DOHH2 (cell line): ENCODE measurements at regions not wholly inside any gene's neighbourhood (a gene's known extent, or its start where the extent isn't known, plus 50 kb on each side); places are given as distances from the start of the nearest gene placed in this dataset.
"Not testable (repeated sequence)": the region's sequence is repeated elsewhere in the genome, so short reads cannot be mapped to it uniquely, and the experiment has no call there.

ENCODE experiments used
- H3F3A ChIP-seq: fragments of 200-600 bp; sonication (generic), shearing (Covaris generic); 2 replicates; pipeline ENCODE4 v1.6.0; 2016; ENCODE audit warnings: antibody characterized with exemption, mild to moderate bottlenecking; ENCODE audit not compliant: control insufficient read depth, insufficient read depth
- H3K27ac ChIP-seq: fragments of 200-600 bp; sonication (generic); 2 replicates; pipeline ENCODE4 v1.5.1; 2014; ENCODE audit warnings: low read depth, mild to moderate bottlenecking, low read length, moderate library complexity
- H3K27me3 ChIP-seq: fragments of 200-600 bp; sonication (generic); 2 replicates; pipeline ENCODE4 v1.6.1; 2014; ENCODE audit warnings: mild to moderate bottlenecking, low read length, mixed read lengths; ENCODE audit not compliant: control insufficient read depth
- H3K36me3 ChIP-seq: fragments of 200-600 bp; sonication (generic); 2 replicates; pipeline ENCODE4 v1.6.1; 2014; ENCODE audit warnings: mild to moderate bottlenecking, low read length, moderate library complexity, mixed read lengths; ENCODE audit not compliant: control insufficient read depth
- H3K4me1 ChIP-seq: fragments of 200-600 bp; sonication (generic); 2 replicates; pipeline ENCODE4 v1.6.1; 2014; ENCODE audit warnings: mild to moderate bottlenecking, low read length, mixed read lengths; ENCODE audit not compliant: control insufficient read depth
- H3K4me2 ChIP-seq: fragments of 200-600 bp; sonication (generic); 2 replicates; pipeline ENCODE4 v1.6.0; 2014; ENCODE audit warnings: mild to moderate bottlenecking, low read length, moderate library complexity
- H3K4me3 ChIP-seq: fragments of 200-600 bp; sonication (generic); 2 replicates; pipeline ENCODE4 v1.5.1; 2014; ENCODE audit warnings: mild to moderate bottlenecking, low read length, mixed read lengths
- H3K79me2 ChIP-seq: fragments of 200-600 bp; sonication (generic); 2 replicates; pipeline ENCODE4 v1.6.1; 2014; ENCODE audit warnings: mild to moderate bottlenecking, low read length, mixed read lengths; ENCODE audit not compliant: control insufficient read depth
- H3K9me2 ChIP-seq: fragments of 200-600 bp; sonication (generic); replicated peaks from 2 replicates; pipeline ENCODE4 v1.6.1; 2014; ENCODE audit warnings: mild to moderate bottlenecking, low read length, mixed read lengths; ENCODE audit not compliant: control insufficient read depth
- H3K9me3 ChIP-seq: fragments of 200-600 bp; sonication (generic); 2 replicates; pipeline ENCODE4 v1.6.1; 2014; ENCODE audit warnings: antibody characterized with exemption, low read length, mixed read lengths; ENCODE audit not compliant: control insufficient read depth, insufficient read depth
- H4K20me1 ChIP-seq: fragments of 200-600 bp; sonication (generic); 2 replicates; pipeline ENCODE4 v1.6.0; 2014; ENCODE audit warnings: low read depth, mild to moderate bottlenecking, antibody characterized with exemption, low read length, moderate library complexity; ENCODE audit not compliant: control insufficient read depth, insufficient read depth
- EZH2phosphoT487 ChIP-seq: fragments of 200-600 bp; sonication (generic); IDR thresholded peaks from 2 replicates; pipeline ENCODE4 v1.6.1; 2017; ENCODE audit warnings: borderline replicate concordance, mild to moderate bottlenecking, antibody characterized with exemption, low read length, moderate library complexity, mixed read lengths
- TF ChIP-seq, protein P1 (sequence below): fragments of 200-600 bp; sonication (generic); IDR thresholded peaks from one replicate; pipeline ENCODE4 v1.5.1; 2014; ENCODE audit warnings: antibody characterized with exemption, mild to moderate bottlenecking, low read depth, low read length; ENCODE audit not compliant: poor library complexity, severe bottlenecking

DNA sequence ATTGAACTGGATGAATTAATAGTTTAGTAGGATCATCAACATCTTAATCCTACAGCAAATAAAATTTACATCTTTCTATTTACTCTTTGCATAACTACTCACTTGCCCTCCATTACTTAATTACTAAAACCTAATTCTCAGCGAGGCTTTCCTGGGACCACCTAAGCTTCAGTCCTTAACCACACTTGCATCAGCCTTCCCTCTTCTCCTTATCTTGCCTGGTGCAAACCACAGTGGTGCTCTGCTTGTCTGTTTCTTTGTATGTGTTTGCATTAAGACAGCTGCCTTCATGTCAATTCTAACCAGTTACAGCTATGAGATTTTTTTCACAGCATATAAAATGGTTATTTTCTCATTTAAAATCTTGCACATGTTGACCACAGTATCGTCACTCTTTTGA, 72.6 kb upstream of the ZNF92 start:
- H4K20me1 ChIP-seq = no peaks in the 10 kb centered on the region
- H3K79me2 ChIP-seq = peaks cover 17% of the 10 kb centered on the region
- H3K9me2 ChIP-seq = no peaks in the 10 kb centered on the region
- no peaks in the 10 kb centered on the region for H3K27me3 ChIP-seq
- TF ChIP-seq EZH2phosphoT487 = no peak
- TF ChIP-seq, protein P1, sequence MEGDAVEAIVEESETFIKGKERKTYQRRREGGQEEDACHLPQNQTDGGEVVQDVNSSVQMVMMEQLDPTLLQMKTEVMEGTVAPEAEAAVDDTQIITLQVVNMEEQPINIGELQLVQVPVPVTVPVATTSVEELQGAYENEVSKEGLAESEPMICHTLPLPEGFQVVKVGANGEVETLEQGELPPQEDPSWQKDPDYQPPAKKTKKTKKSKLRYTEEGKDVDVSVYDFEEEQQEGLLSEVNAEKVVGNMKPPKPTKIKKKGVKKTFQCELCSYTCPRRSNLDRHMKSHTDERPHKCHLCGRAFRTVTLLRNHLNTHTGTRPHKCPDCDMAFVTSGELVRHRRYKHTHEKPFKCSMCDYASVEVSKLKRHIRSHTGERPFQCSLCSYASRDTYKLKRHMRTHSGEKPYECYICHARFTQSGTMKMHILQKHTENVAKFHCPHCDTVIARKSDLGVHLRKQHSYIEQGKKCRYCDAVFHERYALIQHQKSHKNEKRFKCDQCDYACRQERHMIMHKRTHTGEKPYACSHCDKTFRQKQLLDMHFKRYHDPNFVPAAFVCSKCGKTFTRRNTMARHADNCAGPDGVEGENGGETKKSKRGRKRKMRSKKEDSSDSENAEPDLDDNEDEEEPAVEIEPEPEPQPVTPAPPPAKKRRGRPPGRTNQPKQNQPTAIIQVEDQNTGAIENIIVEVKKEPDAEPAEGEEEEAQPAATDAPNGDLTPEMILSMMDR = no peak
- no peak overlapping the region for H3K27ac ChIP-seq
- H3K4me1 ChIP-seq = no peaks in the 10 kb centered on the region
- H3K4me3 ChIP-seq = no peak overlapping the region
- peaks cover 3% of the 10 kb centered on the region; the same call in 1 of the 2 replicates for H3F3A ChIP-seq
- H3K9me3 ChIP-seq = no peaks in the 10 kb centered on the region
- H3K4me2 ChIP-seq = no peak overlapping the region
- peaks cover 4% of the 10 kb centered on the region for H3K36me3 ChIP-seq

DNA sequence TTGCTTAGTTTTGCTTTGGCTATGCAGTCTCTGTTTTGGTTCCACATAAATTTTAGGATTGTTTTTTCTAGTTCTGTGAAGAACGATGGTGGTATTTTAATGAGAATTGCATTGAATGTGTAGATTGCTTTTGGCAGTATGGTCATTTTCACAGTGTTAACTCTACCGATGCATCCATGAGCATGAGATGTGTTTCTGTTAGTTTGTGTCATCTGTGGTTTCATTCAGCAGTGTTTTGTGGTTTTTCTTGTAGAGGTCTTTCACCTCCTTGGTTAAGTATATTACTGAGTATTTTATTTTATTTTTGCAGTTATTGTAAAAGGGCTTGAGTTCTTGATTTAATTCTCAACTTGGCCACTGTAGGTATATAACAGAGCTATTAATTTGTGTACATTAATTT, 78.2 kb upstream of the ZNF92 start:
- H3K4me3 ChIP-seq = no peak overlapping the region
- no peaks in the 10 kb centered on the region for H3K9me2 ChIP-seq
- H3K4me2 ChIP-seq = no peak overlapping the region
- no peaks in the 10 kb centered on the region for H3K36me3 ChIP-seq
- no peaks in the 10 kb centered on the region for H3K27me3 ChIP-seq
- H4K20me1 ChIP-seq = no peaks in the 10 kb centered on the region
- H3F3A ChIP-seq = peaks cover 3% of the 10 kb centered on the region
- no peak overlapping the region for H3K27ac ChIP-seq
- peaks cover 7% of the 10 kb centered on the region; the same call in 1 of the 2 replicates for H3K4me1 ChIP-seq
- no peaks in the 10 kb centered on the region for H3K9me3 ChIP-seq
- no peak for TF ChIP-seq EZH2phosphoT487
- TF ChIP-seq, protein P1 = no peak
- H3K79me2 ChIP-seq = peaks cover 36% of the 10 kb centered on the region

DNA sequence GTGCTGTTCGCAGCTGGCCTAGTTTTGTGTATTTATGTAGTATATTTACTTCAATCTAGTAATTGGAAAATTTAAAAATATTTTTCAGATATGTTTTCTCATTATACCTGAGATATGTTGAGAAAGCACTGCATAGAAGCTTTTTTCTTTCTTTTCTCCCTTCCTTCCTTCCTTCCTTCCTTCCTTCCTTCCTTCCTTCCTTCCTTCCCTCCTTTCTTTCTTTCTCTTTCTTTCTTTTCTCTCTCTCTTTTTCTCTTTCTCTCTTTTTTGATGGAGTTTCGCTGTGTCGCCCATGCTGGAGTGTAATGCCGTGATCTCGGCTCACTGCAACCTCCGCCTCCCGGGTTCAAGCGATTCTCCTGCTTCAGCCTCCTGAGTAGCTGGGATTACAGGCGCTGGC, 83.3 kb upstream of the ZNF92 start:
- H3K4me1 ChIP-seq, H3K4me3 ChIP-seq, H3K9me3 ChIP-seq, H3K4me2 ChIP-seq, H3K36me3 ChIP-seq, H3K27ac ChIP-seq, H3K9me2 ChIP-seq, H3F3A ChIP-seq, H3K27me3 ChIP-seq, H4K20me1 ChIP-seq: not testable (repeated sequence)
- H3K79me2 ChIP-seq = peaks cover 41% of the 10 kb centered on the region

DNA sequence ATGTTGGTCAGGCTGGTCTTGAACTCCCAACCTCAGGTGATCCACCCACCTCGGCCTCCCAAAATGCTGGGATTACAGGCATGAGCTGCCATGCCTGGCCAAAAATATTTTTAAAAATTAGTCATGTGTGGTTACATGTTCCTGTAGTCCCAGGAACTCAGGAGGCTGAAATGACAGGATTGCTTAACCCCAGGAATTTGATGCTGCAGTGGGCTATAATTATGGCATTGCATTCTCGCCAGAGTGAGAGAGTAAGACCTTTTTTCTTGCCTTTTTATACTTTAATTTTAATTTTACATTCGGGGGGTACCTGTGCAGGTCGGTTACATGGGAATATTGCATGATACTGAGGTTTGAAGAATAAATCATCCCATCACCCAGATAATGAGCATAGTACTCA, 86.6 kb upstream of the ZNF92 start:
- H3K4me2 ChIP-seq = no peak overlapping the region
- H3K9me2 ChIP-seq = no peaks in the 10 kb centered on the region
- H3F3A ChIP-seq = no peaks in the 10 kb centered on the region
- H4K20me1 ChIP-seq = no peaks in the 10 kb centered on the region; the same call in 1 of the 2 replicates
- no peak overlapping the region for H3K27ac ChIP-seq
- H3K4me3 ChIP-seq = no peak overlapping the region
- H3K4me1 ChIP-seq = no peaks in the 10 kb centered on the region
- no peaks in the 10 kb centered on the region for H3K36me3 ChIP-seq
- TF ChIP-seq, protein P1 = no peak
- no peak for TF ChIP-seq EZH2phosphoT487
- no peaks in the 10 kb centered on the region for H3K9me3 ChIP-seq
- peaks cover 30% of the 10 kb centered on the region for H3K79me2 ChIP-seq
- H3K27me3 ChIP-seq = no peaks in the 10 kb centered on the region
